ENCODE measurements at regions not wholly inside any gene's neighbourhood (a gene's known extent, or its start where the extent isn't known, plus 50 kb on each side); places are given as distances from the start of the nearest gene placed in this dataset.
A peak's percentile ranks its signal among the peaks of the same experiment; 100 is the strongest.

DNA sequence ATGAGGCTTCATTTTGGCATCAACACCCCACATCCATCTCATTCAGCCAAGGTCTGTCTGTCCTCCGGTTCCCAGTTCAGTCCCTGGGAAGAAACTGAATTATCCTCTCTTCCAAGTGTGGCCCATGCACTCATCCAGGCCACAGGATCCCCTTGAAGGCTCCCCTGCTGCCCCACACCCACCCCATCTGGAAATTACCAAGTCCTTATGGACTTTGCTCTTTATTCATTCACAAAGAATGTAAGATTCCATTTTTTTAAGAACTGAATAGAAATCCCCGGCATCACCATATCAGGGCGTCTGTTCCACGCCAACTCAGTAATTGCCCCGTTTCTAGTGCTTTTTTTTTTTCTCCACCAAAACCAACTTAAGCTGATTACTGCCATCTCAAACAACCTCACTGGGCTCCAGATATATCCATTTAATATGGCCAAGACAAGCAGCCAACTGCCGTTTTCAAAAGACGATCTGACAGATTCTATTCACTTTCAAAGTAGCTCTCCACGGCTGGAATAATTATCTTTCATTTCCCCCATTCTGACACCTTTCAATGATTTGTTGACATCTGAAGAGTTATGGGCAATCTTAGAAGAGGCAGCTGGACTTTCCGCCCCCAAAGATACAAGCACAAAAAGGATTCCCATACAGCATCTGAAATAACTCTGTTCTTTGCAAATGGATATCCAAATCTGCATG, 55.9 kb downstream of the OLIG1 start:
- TF ChIP-seq ZNF384 (IDR thresholded peaks at IDR 0.05) (no peak), L3MBTL2 (conservative IDR thresholded peaks at IDR 0.05) (no peak)
- ChIA-PET CTCF (no interaction called here), POLR2A (interaction anchor here (2.4 kb wide), 1 partner anchor 100 kb away, joined by 13 read pairs; the partner anchor contains the start of gene OLIG2)
- DNase-seq (ENCODE audit: extremely low spot score), result no peak

DNA sequence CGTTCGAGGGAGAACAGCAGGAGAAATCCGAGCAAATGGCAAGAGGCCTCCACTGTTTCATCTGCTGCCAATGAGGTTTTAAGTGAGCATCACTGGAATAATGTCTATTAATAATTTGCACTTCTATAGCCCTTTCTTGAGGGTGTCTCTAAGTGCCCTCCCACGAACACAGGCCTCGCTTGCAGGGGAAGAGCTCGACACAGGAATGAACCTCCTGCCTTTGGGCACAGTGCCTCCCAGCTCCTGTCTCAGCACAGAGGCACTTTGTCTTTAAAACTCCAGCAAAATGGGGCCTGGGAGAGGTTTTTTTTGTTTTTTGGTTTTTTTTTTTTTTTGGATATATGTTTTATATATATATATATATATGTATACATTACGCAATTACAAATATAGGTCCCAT, 56.6 kb downstream of the OLIG1 start:
- POLR2A ChIA-PET, result interaction anchor here (2.4 kb wide), 1 partner anchor 101 kb away, joined by 13 read pairs; the partner anchor contains the start of gene OLIG2
- TF ChIP-seq LEF1 (IDR thresholded peaks at IDR 0.05; ENCODE audit: borderline replicate concordance) (no peak), ARNT (IDR thresholded peaks at IDR 0.05) (no peak)
- TF ChIP-seq, protein P1, sequence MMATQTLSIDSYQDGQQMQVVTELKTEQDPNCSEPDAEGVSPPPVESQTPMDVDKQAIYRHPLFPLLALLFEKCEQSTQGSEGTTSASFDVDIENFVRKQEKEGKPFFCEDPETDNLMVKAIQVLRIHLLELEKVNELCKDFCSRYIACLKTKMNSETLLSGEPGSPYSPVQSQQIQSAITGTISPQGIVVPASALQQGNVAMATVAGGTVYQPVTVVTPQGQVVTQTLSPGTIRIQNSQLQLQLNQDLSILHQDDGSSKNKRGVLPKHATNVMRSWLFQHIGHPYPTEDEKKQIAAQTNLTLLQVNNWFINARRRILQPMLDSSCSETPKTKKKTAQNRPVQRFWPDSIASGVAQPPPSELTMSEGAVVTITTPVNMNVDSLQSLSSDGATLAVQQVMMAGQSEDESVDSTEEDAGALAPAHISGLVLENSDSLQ (IDR thresholded peaks at IDR 0.05), result no peak
- CTCF ChIA-PET, result interaction anchor here (0.6 to 1.4 kb wide), 7 partner anchors 9 to 187 kb away, joined by 3 to 8 read pairs (median 4); partner anchors contain the start of gene OLIG2
- no peak for DNase-seq (ENCODE audit: extremely low spot score)

DNA sequence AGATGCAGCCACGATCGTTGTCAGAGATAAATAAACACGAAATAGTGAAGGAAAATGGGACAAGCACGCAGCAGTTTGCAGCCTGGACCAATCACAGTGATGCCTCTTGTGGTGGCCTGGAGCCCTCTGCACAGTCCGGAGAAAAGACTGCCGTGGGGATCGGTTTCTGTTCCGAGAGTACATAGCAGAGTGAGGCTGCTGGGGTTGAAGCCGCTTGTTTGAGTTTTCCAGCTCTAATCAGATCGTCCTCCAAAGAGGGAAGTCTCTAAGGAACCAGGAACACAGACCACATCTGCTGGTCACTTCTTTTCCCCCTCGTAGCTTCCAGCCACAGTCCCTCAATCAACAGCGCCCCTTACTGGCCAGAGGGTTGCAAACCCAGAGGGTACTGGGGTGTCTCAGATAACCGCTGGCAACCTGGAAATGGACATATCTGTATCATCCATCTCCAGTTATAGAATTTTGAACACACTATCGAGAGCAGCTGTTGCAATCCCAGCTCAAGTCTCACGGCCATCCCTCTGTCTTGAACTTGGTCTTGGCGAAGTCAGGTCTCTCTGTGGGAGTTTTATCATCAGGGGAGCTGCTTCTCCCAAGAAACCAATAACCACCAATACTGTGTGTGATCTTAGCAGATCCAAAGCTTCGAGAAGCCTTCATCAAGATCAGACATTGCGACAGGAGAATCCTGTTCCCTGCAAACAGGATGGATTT, 57.4 kb downstream of the OLIG1 start:
- CTCF ChIA-PET, result interaction anchor here (0.5 to 1.4 kb wide), 13 partner anchors 9 to 318 kb away, joined by 3 to 8 read pairs (median 4); partner anchors contain the start of gene OLIG2
- DNase-seq (ENCODE audit: extremely low spot score), result peak; percentile 82
- TF ChIP-seq L3MBTL2 (conservative IDR thresholded peaks at IDR 0.05) (peak; percentile 53), TARDBP (IDR thresholded peaks at IDR 0.05) (no peak)
- POLR2A ChIA-PET, result interaction anchor here (2.4 kb wide), 1 partner anchor 102 kb away, joined by 13 read pairs; the partner anchor contains the start of gene OLIG2

DNA sequence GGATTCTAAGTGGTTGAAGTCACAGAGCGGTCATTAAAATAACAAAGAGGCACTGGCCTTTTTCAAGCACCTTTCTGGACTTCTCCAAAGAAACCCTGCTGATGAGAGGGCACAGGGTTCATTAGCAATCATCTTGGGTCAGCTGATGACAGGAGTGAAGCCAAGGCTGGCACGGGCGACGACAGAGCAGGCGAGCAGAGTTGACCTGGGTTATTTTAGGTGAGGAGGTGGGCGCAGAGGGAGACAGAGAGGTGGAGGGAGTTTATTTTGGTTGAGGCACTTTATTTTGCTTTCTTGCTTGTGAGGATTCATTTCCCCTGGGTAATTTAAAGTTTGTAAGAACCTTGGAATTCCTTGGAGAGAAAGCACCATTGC, 57.9 kb downstream of the OLIG1 start:
- TF ChIP-seq SUZ12 (IDR thresholded peaks at IDR 0.05) (no peak), CTBP1 (IDR thresholded peaks at IDR 0.05; ENCODE audit: borderline replicate concordance) (no peak), ARNT (IDR thresholded peaks at IDR 0.05) (no peak), FOXM1 (IDR thresholded peaks at IDR 0.05; ENCODE audit: borderline replicate concordance) (no peak), FOXA1 (IDR thresholded peaks at IDR 0.05) (no peak), ELF4 (IDR thresholded peaks at IDR 0.05) (no peak), NFRKB (IDR thresholded peaks at IDR 0.05) (no peak), LEF1 (IDR thresholded peaks at IDR 0.05; ENCODE audit: borderline replicate concordance) (no peak), HDGF (IDR thresholded peaks at IDR 0.05; ENCODE audit: borderline replicate concordance) (no peak), SP1 (IDR thresholded peaks at IDR 0.05) (no peak), ZNF384 (IDR thresholded peaks at IDR 0.05) (no peak), FOXK2 (IDR thresholded peaks at IDR 0.05) (no peak), BHLHE40 (IDR thresholded peaks at IDR 0.05; ENCODE audit: borderline replicate concordance) (no peak), TARDBP (IDR thresholded peaks at IDR 0.05) (no peak), L3MBTL2 (conservative IDR thresholded peaks at IDR 0.05) (no peak)
- TF ChIP-seq, protein P1 (IDR thresholded peaks at IDR 0.05), result no peak
- CTCF ChIA-PET, result interaction anchor here (0.6 to 1.4 kb wide), 8 partner anchors 9 to 134 kb away, joined by 3 to 8 read pairs (median 4); partner anchors contain the start of gene OLIG2
- no peak for DNase-seq (ENCODE audit: extremely low spot score)
- POLR2A ChIA-PET, result interaction anchor here (2.4 kb wide), 1 partner anchor 102 kb away, joined by 13 read pairs; the partner anchor contains the start of gene OLIG2

DNA sequence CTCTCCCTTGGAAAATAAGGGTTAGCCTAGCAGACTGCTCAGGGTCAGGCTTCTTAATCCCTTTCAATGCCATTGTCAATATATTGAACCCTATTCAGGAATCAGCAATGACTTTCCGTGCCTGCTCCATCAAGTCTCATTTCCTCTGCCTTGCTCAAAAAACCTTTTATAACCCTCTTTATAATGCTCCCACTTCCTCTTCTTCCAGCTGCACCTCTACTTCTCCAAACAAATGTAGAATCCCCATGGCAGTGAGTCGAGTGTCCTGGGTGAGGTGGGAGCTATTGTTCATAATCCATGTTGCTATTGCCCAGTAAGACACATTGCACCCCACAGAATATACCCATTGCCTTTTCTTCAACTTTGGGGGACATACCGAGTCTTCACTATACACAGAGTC, 58.6 kb downstream of the OLIG1 start:
- ChIA-PET POLR2A (interaction anchor here (2.4 kb wide), 1 partner anchor 103 kb away, joined by 13 read pairs; the partner anchor contains the start of gene OLIG2), CTCF (interaction anchor here (0.8 kb wide), 1 partner anchor 17 kb away, joined by 3 read pairs; no protein-coding TSS in a partner anchor)
- TF ChIP-seq ARNT (IDR thresholded peaks at IDR 0.05) (no peak), FOXM1 (IDR thresholded peaks at IDR 0.05; ENCODE audit: borderline replicate concordance) (no peak), HDGF (IDR thresholded peaks at IDR 0.05; ENCODE audit: borderline replicate concordance) (no peak), LEF1 (IDR thresholded peaks at IDR 0.05; ENCODE audit: borderline replicate concordance) (no peak), BHLHE40 (IDR thresholded peaks at IDR 0.05; ENCODE audit: borderline replicate concordance) (no peak), ELF4 (IDR thresholded peaks at IDR 0.05) (no peak), L3MBTL2 (conservative IDR thresholded peaks at IDR 0.05) (no peak), FOXK2 (IDR thresholded peaks at IDR 0.05) (no peak), FOXA1 (IDR thresholded peaks at IDR 0.05) (no peak), SUZ12 (IDR thresholded peaks at IDR 0.05) (no peak), NFRKB (IDR thresholded peaks at IDR 0.05) (no peak), ZNF384 (IDR thresholded peaks at IDR 0.05) (no peak), TARDBP (IDR thresholded peaks at IDR 0.05) (no peak)
- DNase-seq (ENCODE audit: extremely low spot score), result no peak

DNA sequence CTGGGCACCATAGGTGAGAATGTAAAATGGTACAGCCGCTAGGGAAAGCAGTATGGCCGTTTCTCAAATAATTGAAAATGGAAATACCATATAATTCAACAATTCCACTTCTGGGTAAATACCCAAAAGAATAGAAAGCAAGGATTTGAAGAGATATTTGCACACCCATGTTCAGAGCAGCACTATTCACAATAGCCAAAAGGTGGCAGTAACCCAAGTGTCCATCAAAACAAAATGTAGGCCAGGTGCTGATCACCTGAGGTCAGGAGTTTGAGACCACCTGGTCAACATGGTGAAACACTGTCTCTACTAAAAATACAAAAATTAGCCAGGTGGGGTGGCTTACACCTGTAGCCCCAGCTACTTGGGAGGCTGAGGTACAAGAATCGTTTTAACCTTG, 62.1 kb downstream of the OLIG1 start:
- POLR2A ChIA-PET, result no interaction called here
- CTCF ChIA-PET, result interaction anchor here (0.6 kb wide), 2 partner anchors 12 to 29 kb away, joined by 3 read pairs; no protein-coding TSS in a partner anchor
- TF ChIP-seq TARDBP (IDR thresholded peaks at IDR 0.05) (no peak), NFRKB (IDR thresholded peaks at IDR 0.05) (no peak)
- TF ChIP-seq, protein P1 (IDR thresholded peaks at IDR 0.05), result peak; percentile 51; the same call in 1 of the 2 replicates
- DNase-seq (ENCODE audit: extremely low spot score), result no peak

All from HEK293T (cell line).